A673 (cell line): ENCODE measurements at regions not wholly inside any gene's neighbourhood (a gene's known extent, or its start where the extent isn't known, plus 50 kb on each side); places are given as distances from the start of the nearest gene placed in this dataset.

ENCODE experiments used
- BruUV-seq: library from RNA; stranded (reverse); fragments of 400-500 nt; replicated peaks from 2 replicates; lab custom pipeline; 2021; lab: Mats Ljungman, UMichigan
- CTCF ChIA-PET: fragments of 300-600 bp; sonication (Branson Sonifier 250); formaldehyde crosslinking; loops from one replicate; lab custom pipeline; 2022; ENCODE audit warnings: antibody characterized with exemption; lab: Charles Lee
- POLR2A ChIA-PET: fragments of 300-600 bp; sonication (Branson Sonifier 250); formaldehyde crosslinking; loops from one replicate; lab custom pipeline; 2022; ENCODE audit warnings: antibody characterized with exemption; ENCODE audit not compliant: low non-redundant PET; lab: Charles Lee
- DNase-seq: peaks from one replicate; pipeline ENCODE4 v3.0.0-alpha.2; 2015; ENCODE audit warnings: low spot score
- H3K27ac ChIP-seq: fragments of 200-600 bp; sonication (generic); 2 replicates; pipeline ENCODE4 v1.5.1; 2016; ENCODE audit warnings: mixed run types, low read depth, mild to moderate bottlenecking, mixed read lengths, antibody characterized with exemption, low read length; ENCODE audit not compliant: poor library complexity, severe bottlenecking
- H3K27me3 ChIP-seq: fragments of 200-600 bp; sonication (generic); replicated peaks from 2 replicates; pipeline ENCODE4 v1.6.1; 2017; ENCODE audit warnings: mixed run types, low read depth, mild to moderate bottlenecking, mixed read lengths, antibody characterized with exemption, low read length; ENCODE audit not compliant: insufficient read depth, poor library complexity
- H3K36me3 ChIP-seq: fragments of 200-600 bp; sonication (generic); 2 replicates; pipeline ENCODE4 v1.6.1; 2016; ENCODE audit warnings: mixed run types, mild to moderate bottlenecking, mixed read lengths, antibody characterized with exemption, low read length; ENCODE audit not compliant: insufficient read depth, poor library complexity, severe bottlenecking
- H3K4me1 ChIP-seq: fragments of 200-600 bp; sonication (generic); 2 replicates; pipeline ENCODE4 v1.6.1; 2017; ENCODE audit warnings: mixed run types, mild to moderate bottlenecking, mixed read lengths, antibody characterized with exemption, low read length; ENCODE audit not compliant: insufficient read depth, poor library complexity, severe bottlenecking
- H3K4me3 ChIP-seq: fragments of 200-600 bp; sonication (generic); 2 replicates; pipeline ENCODE4 v1.5.1; 2016; ENCODE audit warnings: low read depth, mixed run types, mild to moderate bottlenecking, mixed read lengths, low read length; ENCODE audit not compliant: poor library complexity, severe bottlenecking
- H3K9me3 ChIP-seq: fragments of 200-600 bp; sonication (generic); 2 replicates; pipeline ENCODE4 v1.6.1; 2016; ENCODE audit warnings: mixed run types, low read depth, mild to moderate bottlenecking, mixed read lengths, antibody characterized with exemption, low read length; ENCODE audit not compliant: poor library complexity, severe bottlenecking
- EZH2 ChIP-seq: fragments of 200-600 bp; sonication (generic); IDR thresholded peaks from 2 replicates; pipeline ENCODE4 v1.6.1; 2017; ENCODE audit warnings: borderline replicate concordance, low read depth, mild to moderate bottlenecking, mixed read lengths, antibody characterized with exemption, low read length; ENCODE audit not compliant: poor library complexity, severe bottlenecking
- intact Hi-C: fragments of 100-400 bp; cut with micrococcal nuclease; formaldehyde crosslinking; loops from one replicate; pipeline ENCODE4 v1.10.0; 2022; ENCODE audit not compliant: unreplicated experiment
- TF ChIP-seq, protein P1 (sequence below): fragments of 300-800, 200-600 bp; sonication (generic); conservative IDR thresholded peaks from 2 replicates; pipeline ENCODE4 v1.5.1; 2017; ENCODE audit warnings: low read depth, mild to moderate bottlenecking, antibody characterized with exemption, low read length, moderate library complexity, mixed read lengths

DNA sequence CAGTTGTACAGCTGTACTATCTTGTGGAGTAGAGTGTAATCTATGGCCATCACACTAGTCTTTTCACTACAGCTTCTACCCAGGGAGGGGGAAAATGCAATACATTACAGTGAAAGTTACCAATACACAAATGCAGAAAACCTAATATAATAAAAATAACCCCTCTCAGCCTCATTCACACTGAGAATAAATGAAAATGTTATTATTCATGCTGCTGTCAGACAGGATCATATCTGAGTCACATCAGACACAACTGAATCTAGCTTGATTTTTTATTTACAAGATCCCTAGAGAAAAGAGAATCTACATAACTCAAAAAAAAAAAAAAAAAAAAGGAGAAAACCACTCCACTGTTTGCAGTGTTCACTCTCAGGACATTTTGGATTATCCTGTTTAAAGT is 293.9 kb upstream of the ESRRG start:
- BruUV-seq: no TSS peak
- no peaks in the 10 kb centered on the region for H3K9me3 ChIP-seq
- POLR2A ChIA-PET: no interaction called here
- H3K4me3 ChIP-seq: no peak overlapping the region
- TF ChIP-seq, protein P1, sequence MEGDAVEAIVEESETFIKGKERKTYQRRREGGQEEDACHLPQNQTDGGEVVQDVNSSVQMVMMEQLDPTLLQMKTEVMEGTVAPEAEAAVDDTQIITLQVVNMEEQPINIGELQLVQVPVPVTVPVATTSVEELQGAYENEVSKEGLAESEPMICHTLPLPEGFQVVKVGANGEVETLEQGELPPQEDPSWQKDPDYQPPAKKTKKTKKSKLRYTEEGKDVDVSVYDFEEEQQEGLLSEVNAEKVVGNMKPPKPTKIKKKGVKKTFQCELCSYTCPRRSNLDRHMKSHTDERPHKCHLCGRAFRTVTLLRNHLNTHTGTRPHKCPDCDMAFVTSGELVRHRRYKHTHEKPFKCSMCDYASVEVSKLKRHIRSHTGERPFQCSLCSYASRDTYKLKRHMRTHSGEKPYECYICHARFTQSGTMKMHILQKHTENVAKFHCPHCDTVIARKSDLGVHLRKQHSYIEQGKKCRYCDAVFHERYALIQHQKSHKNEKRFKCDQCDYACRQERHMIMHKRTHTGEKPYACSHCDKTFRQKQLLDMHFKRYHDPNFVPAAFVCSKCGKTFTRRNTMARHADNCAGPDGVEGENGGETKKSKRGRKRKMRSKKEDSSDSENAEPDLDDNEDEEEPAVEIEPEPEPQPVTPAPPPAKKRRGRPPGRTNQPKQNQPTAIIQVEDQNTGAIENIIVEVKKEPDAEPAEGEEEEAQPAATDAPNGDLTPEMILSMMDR: no peak
- TF ChIP-seq EZH2: no peak
- H3K36me3 ChIP-seq: no peaks in the 10 kb centered on the region
- intact Hi-C loops: no loop called here
- CTCF ChIA-PET: no interaction called here
- no peak overlapping the region for H3K27ac ChIP-seq
- H3K4me1 ChIP-seq: no peaks in the 10 kb centered on the region
- DNase-seq: no peak
- peaks cover 7% of the 10 kb centered on the region for H3K27me3 ChIP-seq

DNA sequence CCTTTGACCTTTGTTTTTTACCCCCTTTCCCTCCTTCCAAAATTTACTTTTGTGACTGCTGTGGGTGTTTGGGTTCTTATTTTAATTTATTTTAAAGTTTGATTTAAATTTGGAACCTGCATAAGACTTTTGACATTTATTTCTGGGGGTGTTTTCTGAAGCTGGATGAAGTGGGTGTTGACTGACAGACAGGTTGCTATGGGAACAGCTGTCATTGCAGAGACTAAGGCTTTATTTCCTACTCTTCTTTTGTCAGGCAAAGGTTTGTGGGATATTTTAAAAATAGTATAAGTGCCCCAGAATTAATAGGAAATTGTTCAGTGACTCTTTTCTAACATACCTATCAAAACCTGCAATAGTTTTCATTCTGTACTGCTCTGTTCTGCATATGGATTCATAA is 290.8 kb upstream of the ESRRG start:
- Histone ChIP-seq H3K4me3 (no peak overlapping the region), H3K27ac (no peak overlapping the region), H3K27me3 (peaks cover 2% of the 10 kb centered on the region), H3K36me3 (no peaks in the 10 kb centered on the region), H3K4me1 (no peaks in the 10 kb centered on the region), H3K9me3 (no peaks in the 10 kb centered on the region)
- BruUV-seq: no TSS peak
- ChIA-PET POLR2A (no interaction called here), CTCF (no interaction called here)
- TF ChIP-seq, protein P1: no peak
- TF ChIP-seq EZH2: no peak
- DNase-seq: no peak
- intact Hi-C loops: no loop called here

DNA sequence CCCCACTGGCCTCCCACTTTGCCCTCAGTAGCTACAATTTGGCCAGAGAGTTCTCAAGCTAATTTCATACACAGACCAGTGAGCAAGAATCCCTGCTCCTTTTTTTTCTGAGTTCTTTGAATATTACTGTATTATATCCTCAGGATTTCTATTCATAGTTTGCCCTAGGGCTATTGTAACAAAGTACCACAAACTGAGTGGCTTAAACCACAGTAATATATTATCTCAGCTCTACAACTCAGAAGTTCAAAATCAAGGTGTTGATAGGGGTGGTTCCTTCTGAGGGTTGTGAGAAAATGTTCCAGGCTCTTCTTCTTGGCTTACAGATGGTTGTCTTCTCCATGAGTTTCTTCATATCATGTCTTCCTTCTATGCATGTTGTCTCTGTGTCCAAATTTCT is 289.4 kb upstream of the ESRRG start:
- H3K36me3 ChIP-seq: no peaks in the 10 kb centered on the region
- ChIA-PET CTCF (no interaction called here), POLR2A (no interaction called here)
- H3K4me1 ChIP-seq: no peaks in the 10 kb centered on the region
- TF ChIP-seq, protein P1: no peak
- no peak for TF ChIP-seq EZH2
- H3K9me3 ChIP-seq: no peaks in the 10 kb centered on the region
- no peak overlapping the region for H3K27ac ChIP-seq
- BruUV-seq: no TSS peak
- intact Hi-C loops: no loop called here
- peaks cover under 1% of the 10 kb centered on the region for H3K27me3 ChIP-seq
- H3K4me3 ChIP-seq: no peak overlapping the region
- no peak for DNase-seq
